GM18508 (cell line): ENCODE measurements at regions not wholly inside any gene's neighbourhood (a gene's known extent, or its start where the extent isn't known, plus 50 kb on each side); places are given as distances from the start of the nearest gene placed in this dataset.

Experiments
- ATAC-seq: cut with Tn5 transposase; IDR thresholded peaks from one replicate; pipeline ENCODE4 v1.9.1; 2021; ENCODE audit warnings: moderate number of reproducible peaks; ENCODE audit not compliant: insufficient read depth, unreplicated experiment

GRCh38 chr5:5721881-5722280 lies 299.4 kb downstream of the ICE1 start:
- no peak for ATAC-seq

- no peak for ATAC-seq
Measured at GRCh38 chr5:5719292-5719691, 296.8 kb downstream of the ICE1 start.

GRCh38 chr5:5716665-5717064 lies 294.2 kb downstream of the ICE1 start:
- no peak for ATAC-seq

- no peak for ATAC-seq
Measured at GRCh38 chr5:5711592-5711991, 289.1 kb downstream of the ICE1 start.

DNA sequence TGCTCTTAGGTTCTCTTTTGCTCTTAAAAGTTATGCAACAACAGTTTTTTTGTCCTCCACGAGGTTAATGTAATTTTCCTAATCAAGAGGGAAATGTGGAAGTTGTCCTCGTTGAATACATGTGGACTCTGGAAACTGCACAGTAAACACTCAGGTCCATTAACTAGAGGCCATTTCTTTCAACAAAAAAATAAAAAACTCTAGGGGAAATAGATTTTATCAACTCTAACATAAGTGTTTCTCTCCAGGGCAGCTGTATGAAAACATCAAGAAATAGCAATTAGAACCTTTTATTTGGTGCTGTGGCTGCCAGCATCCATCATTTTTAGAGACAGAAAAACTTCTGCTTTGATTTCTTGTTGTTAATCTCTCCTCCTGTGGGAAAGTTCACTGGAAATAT lies 288.6 kb downstream of the ICE1 start:
- ATAC-seq: no peak

DNA sequence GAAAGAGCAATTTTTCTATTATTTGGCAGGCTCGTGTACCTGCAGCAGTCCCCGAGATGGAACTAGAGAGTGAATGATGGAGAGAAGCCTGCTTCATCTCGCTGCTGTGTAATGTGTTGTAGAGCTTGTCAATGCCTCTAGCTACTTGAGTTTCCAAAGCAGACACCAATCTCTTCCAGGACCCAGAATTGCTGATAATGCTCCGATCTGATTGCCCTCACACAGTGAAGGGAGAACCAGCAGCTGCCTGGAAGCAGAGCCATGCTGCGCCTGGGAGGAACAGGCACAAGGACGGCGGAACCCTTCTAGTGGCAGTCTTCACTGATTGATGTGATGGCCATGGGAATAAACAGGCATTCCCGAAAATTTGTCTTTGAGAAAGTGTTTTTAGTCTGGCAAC lies 288.0 kb downstream of the ICE1 start:
- ATAC-seq: no peak

DNA sequence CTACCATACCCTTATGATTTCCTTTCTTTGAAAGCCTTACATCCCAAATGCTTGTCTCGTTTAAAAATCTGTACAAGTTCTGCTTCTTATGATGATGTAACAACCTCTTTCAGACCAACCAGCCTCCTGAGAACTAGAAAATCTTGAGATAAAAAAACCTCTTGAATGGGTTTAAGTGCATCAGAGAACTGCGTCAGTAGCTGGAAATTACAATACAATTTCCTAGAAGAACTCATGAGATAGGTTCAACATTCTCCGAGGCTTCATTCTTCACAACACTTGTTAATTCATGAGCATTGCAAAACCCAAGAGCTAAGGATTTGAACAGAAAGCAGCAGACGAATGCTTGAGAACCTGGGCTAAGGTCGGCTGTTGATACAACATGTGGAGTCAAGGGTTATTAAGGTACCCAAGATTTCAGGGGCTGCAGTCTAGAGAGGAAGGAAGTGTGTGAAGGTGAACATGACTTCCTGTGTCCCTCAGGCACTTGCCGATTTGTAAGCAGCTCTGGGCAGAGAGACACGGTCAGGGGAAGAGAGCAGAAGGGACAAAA lies 286.0 kb downstream of the ICE1 start:
- ATAC-seq: no peak

DNA sequence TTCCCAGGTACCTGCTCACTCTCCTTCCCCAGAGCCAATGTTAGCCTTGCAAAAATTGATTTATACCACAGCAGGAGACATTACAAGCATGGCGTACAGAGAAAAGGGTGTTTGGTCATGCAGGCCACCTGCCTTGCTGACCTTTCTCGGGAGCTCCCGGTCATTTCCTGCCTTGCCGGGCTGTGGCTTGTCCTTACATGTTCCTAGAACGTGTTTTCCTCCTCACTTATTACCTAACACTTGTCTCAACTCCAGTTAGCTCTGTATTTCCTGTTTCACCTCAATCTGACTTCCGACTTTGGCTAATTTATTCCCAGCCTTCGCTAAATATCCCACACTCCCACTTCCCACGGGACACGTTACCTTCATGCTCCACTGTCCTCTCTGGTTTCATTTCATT lies 282.5 kb downstream of the ICE1 start:
- ATAC-seq: no peak

- no peak for ATAC-seq
Measured at GRCh38 chr5:5704352-5704751, 281.9 kb downstream of the ICE1 start.

DNA sequence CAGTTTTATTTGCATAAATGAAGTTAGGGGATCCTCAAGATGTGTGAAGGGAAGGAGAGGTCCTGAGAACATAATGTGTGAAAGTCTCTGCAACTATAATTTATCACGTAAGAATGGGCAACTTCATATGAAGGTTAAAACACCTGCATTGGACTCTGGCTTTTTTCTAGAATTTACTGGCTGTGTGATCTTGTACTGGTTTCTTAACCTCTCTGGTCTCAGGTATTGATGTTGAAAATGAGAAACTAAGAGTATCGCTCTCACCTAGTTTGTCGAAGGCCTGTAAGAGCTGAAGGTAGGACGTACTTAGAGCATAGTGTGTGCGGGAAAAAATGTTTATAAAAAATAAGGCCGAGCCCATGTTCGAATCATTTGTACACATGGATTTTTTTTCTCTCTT lies 280.5 kb downstream of the ICE1 start:
- no peak for ATAC-seq

- ATAC-seq: no peak
Measured at GRCh38 chr5:5700549-5700948, 278.1 kb downstream of the ICE1 start.

DNA sequence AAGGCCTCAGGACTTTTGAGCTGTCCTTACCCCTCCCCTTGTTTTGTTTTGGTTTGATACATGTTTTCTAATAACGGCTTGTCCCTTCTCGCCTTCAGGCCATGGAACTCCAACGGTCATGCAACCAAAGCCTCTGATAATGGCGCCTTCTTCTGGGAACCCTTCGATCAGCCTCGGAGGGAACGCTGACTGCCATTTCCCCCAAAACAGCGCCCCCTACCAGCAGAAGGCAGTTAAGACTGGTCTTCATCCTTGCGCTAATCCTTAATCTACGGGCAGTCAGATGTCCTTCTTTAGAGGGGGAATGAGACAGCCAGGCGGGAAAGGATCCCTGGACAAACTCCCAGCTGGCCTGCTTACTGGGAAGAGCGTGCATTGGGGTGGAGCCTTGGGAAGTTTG lies 276.6 kb downstream of the ICE1 start:
- ATAC-seq: no peak

GRCh38 chr5:5695266-5695665 lies 272.8 kb downstream of the ICE1 start:
- no peak for ATAC-seq

- ATAC-seq: no peak
Measured at GRCh38 chr5:5688925-5689310, 266.4 kb downstream of the ICE1 start.

- ATAC-seq: no peak
Measured at GRCh38 chr5:5688194-5688924, 265.9 kb downstream of the ICE1 start.

DNA sequence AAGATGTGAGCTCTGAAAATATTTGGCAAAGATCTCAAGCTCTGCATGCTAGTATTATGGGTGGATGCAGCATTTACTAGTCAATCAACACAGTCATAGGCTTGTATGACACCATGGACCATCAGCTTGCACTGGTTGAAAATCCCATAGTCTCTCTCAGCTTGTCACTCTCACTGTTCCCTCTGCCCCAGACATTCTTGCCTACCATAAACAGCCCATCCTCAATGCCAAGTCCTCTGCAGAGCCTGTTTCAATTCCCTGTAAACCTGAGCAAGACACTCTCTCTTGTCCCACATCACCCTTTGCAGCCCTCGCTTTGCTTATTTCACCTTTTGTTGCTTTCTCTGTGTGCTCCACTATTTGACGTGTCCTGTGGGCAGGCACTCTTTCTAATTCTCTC lies 264.6 kb downstream of the ICE1 start:
- ATAC-seq: no peak

GRCh38 chr5:5686356-5686755 lies 263.9 kb downstream of the ICE1 start:
- ATAC-seq: no peak

DNA sequence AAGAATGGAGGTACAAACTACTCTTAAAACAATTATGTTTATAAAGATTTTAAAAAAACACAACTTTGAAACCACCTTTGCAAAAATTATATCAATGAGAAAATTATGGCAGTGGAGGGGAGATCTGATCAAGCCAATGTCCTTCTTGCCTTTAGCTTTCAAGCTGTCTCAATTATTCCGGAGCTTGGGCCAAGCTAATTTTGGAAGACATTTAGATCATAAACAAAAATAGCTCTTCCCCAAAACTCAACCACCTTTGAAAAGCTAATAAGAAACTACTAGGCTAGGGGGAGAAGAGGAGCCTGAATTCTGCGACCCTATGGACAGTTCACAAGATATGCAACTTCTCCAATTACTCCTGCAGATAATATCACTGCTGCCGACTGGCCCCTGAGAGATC lies 263.3 kb downstream of the ICE1 start:
- no peak for ATAC-seq

- no peak for ATAC-seq
Measured at GRCh38 chr5:5683174-5683573, 260.7 kb downstream of the ICE1 start.

DNA sequence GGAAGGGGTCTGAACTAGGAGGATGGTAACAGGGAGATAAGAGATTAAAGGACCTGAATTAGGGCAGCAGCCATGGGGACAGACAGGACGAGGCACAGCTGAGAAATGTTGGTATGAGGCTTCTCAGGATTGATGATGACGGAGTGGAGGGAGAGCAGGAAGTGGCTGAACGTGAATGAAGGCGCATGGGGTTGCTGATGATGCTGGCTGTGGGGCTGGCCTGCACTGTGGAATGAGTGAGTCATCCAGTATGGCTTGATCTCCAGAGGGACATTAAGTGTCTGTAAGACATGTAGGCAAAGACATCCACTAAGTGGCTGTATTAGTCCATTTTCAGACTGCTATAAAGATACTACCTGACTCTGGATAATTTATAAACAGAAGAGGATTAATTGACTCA lies 256.4 kb downstream of the ICE1 start:
- ATAC-seq: no peak

DNA sequence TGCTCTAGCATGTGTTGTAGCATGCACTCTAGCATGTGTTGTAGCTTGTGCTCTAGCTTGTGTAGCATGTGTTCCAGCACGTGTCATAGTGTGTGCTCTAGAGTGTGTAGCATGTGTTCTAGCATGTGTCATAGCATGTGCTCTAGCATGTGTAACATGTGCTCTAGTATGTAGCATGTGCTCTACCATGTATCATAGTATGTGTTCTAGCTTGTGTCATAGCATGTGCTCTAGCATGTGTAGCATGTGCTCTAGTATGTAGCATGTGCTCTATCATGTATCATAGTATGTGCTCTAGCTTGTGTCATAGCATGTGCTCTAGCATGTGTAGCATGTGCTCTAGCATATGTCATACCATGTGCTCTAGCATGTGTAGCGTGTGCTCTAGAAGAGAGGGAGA lies 255.3 kb downstream of the ICE1 start:
- ATAC-seq: no peak

DNA sequence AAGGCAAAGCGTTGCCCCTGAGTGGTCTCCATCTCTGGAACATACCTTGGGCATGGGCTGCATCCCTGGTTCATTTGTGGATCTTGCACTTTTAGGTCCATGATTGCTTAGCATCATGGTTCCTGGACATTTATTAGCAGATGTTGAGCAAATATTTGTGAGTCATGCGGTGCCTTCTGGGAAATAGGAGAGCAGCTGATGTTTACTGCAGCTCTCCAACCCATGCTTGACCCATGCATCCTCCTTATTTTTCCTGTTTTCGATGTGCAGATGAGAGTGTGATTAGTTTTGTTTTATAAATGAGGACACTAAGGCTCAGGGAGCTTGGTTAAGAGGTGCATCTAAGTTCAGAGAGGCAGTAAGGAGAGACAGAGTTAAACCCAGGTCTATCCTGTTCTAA lies 253.7 kb downstream of the ICE1 start:
- no peak for ATAC-seq
